WI38 (cell line): ENCODE measurements at regions not wholly inside any gene's neighbourhood (a gene's known extent, or its start where the extent isn't known, plus 50 kb on each side); places are given as distances from the start of the nearest gene placed in this dataset.

Experiments used
- H3K4me3 ChIP-seq: 2 replicates; pipeline ENCODE4 v1.5.1; 2011; ENCODE audit warnings: low read depth, mild to moderate bottlenecking, control low read depth, low read length
- CTCF ChIP-seq: IDR thresholded peaks from 2 replicates; pipeline ENCODE4 v1.5.1; 2012; ENCODE audit warnings: low read depth, mild to moderate bottlenecking, control low read depth, low read length

- H3K4me3 ChIP-seq: no peak overlapping the region
- TF ChIP-seq CTCF: no peak
Observed at GRCh38 chr6:159389695-159390094, 220.5 kb downstream of the FNDC1 start.

GRCh38 chr6:159380114-159380513 is 210.9 kb downstream of the FNDC1 start:
- no peak for TF ChIP-seq CTCF
- no peak overlapping the region for H3K4me3 ChIP-seq

- no peak for TF ChIP-seq CTCF
Observed at GRCh38 chr6:159378411-159379328, 209.5 kb downstream of the FNDC1 start.

GRCh38 chr6:159376516-159377158 is 207.4 kb downstream of the FNDC1 start:
- TF ChIP-seq CTCF: no peak

More at GRCh38 chr6:159378411-159379328, 209.5 kb downstream of the FNDC1 start:
- H3K4me3 ChIP-seq: no peak overlapping the region

GRCh38 chr6:159375014-159375413 is 205.8 kb downstream of the FNDC1 start:
- no peak for TF ChIP-seq CTCF
- no peak overlapping the region for H3K4me3 ChIP-seq

More at GRCh38 chr6:159376516-159377158, 207.4 kb downstream of the FNDC1 start:
- no peak overlapping the region for H3K4me3 ChIP-seq

GRCh38 chr6:159373670-159374069 is 204.5 kb downstream of the FNDC1 start:
- no peak for TF ChIP-seq CTCF

GRCh38 chr6:159372333-159372732 is 203.1 kb downstream of the FNDC1 start:
- H3K4me3 ChIP-seq: no peak overlapping the region
- TF ChIP-seq CTCF: no peak

More at GRCh38 chr6:159373670-159374069, 204.5 kb downstream of the FNDC1 start:
- H3K4me3 ChIP-seq: no peak overlapping the region
